Coronary artery (tissue), 2 donors: ENCODE measurements at regions not wholly inside any gene's neighbourhood (a gene's known extent, or its start where the extent isn't known, plus 50 kb on each side); places are given as distances from the start of the nearest gene placed in this dataset.
A peak's percentile ranks its signal among the peaks of the same experiment; 100 is the strongest.

ENCODE experiments used
- DNase-seq: peaks from one replicate; pipeline ENCODE4 v3.0.0-alpha.2; 2017; ENCODE audit warnings: low spot score
- H3K27ac ChIP-seq, 2 donors: fragments of 200-600 bp; sonication (generic); one replicate each; pipeline ENCODE4 v1.5.1; 2016 to 2019
- H3K4me3 ChIP-seq: fragments of 200-600 bp; sonication (generic); 2 replicates; pipeline ENCODE4 v1.5.1; 2016; ENCODE audit warnings: mild to moderate bottlenecking, moderate library complexity
- TF ChIP-seq, protein P1 (sequence below): fragments of 200-600 bp; sonication (generic); IDR thresholded peaks from one replicate; pipeline ENCODE4 v1.5.1; 2019; ENCODE audit warnings: antibody characterized with exemption

- TF ChIP-seq, protein P1, sequence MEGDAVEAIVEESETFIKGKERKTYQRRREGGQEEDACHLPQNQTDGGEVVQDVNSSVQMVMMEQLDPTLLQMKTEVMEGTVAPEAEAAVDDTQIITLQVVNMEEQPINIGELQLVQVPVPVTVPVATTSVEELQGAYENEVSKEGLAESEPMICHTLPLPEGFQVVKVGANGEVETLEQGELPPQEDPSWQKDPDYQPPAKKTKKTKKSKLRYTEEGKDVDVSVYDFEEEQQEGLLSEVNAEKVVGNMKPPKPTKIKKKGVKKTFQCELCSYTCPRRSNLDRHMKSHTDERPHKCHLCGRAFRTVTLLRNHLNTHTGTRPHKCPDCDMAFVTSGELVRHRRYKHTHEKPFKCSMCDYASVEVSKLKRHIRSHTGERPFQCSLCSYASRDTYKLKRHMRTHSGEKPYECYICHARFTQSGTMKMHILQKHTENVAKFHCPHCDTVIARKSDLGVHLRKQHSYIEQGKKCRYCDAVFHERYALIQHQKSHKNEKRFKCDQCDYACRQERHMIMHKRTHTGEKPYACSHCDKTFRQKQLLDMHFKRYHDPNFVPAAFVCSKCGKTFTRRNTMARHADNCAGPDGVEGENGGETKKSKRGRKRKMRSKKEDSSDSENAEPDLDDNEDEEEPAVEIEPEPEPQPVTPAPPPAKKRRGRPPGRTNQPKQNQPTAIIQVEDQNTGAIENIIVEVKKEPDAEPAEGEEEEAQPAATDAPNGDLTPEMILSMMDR = no peak
- Histone ChIP-seq H3K4me3 (no peak overlapping the region), H3K27ac (no peak overlapping the region)
- DNase-seq = no peak
Observed at GRCh38 chr1:90277270-90277669, 282.4 kb downstream of the ZNF326 start.

- no peak overlapping the region for H3K4me3 ChIP-seq
- no peak overlapping the region for H3K27ac ChIP-seq
- TF ChIP-seq, protein P1 = no peak
- no peak for DNase-seq
Observed at GRCh38 chr1:90274376-90274775, 279.5 kb downstream of the ZNF326 start.

DNA sequence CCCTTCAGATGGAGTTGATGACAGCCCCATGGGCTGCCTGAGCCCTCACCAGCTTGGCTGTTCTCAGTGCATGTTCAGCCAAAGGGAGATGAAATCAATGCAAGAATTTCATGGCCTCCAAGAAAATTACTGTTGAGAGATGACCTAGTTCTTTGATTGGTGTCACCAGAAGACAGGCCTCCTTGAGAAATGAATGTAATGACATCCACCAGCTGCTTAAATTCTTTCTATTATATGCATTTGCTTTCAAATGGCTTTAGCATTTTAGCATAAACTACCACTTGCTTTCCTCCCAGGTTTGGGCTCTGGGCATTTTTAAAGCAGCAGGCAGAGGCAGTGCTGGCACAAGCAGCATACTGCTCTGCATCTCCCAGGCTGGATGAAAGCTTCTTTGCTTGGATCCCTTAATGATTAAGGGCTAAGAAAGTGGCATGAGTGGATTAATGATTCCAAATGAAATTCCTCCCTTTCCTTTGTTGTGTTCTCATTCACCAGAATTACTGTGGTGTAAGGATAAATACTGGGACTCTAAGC is 278.4 kb downstream of the ZNF326 start:
- TF ChIP-seq, protein P1 = no peak

GRCh38 chr1:90262791-90263190 is 267.9 kb downstream of the ZNF326 start:
- H3K27ac ChIP-seq = peak overlapping the region in 1 of 2 donors; percentile 54
- DNase-seq = no peak
- TF ChIP-seq, protein P1 = no peak
- no peak overlapping the region for H3K4me3 ChIP-seq

More for the DNA sequence above, 278.4 kb downstream of the ZNF326 start:
- Histone ChIP-seq H3K27ac (no peak overlapping the region), H3K4me3 (no peak overlapping the region)
- DNase-seq = no peak

DNA sequence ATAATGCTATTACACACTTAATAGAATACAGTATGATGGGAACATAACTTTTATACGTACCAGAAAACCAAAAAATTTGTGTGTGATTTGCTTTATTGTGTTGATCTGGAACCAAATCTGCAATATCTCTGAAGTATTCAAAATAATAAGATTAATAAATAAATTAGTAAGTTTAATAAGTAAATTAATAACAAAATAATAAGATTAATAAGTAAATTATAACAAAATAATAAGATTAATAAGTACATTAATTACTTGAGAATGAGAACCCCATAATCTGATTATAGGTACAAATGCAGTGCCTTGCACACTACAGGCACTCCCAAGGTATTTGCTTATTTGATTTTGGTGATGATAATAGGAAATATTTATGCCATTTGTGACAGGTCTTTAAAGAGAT is 267.4 kb downstream of the ZNF326 start:
- TF ChIP-seq, protein P1 = no peak
- H3K27ac ChIP-seq = peak overlapping the region in 1 of 2 donors; percentile 54
- H3K4me3 ChIP-seq = no peak overlapping the region
- DNase-seq = no peak

- no peak for DNase-seq
- TF ChIP-seq, protein P1 = no peak
- Histone ChIP-seq H3K27ac (no peak overlapping the region), H3K4me3 (no peak overlapping the region)
Observed at GRCh38 chr1:90246069-90246468, 251.2 kb downstream of the ZNF326 start.

DNA sequence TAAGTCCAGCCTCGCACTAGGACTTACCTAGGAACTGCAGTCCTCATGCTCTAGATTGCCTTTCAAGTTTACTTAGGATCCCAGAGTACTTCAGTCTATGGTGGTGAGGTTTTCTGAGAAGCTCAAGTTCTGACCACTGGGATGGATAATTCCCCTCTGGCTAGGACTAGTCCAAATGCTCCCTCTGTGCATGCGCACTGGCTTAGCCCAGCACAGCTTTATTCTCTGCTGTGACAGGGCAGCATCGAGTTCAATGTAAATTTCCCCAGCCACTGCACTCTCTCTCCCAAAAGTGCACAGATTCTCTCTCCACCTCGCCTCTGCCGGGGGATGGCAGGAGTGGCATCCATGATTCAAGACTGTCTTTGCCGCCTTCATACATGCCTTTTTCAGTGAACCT is 241.6 kb downstream of the ZNF326 start:
- no peak overlapping the region for H3K4me3 ChIP-seq
- no peak overlapping the region for H3K27ac ChIP-seq
- TF ChIP-seq, protein P1 = no peak
- no peak for DNase-seq
